GM12878 (cell line): ENCODE measurements at regions not wholly inside any gene's neighbourhood (a gene's known extent, or its start where the extent isn't known, plus 50 kb on each side); places are given as distances from the start of the nearest gene placed in this dataset.

Source experiments
- ATAC-seq: fragments of 200-7000 bp; cut with Tn5 transposase; 3 replicates; pipeline ENCODE4 v1.9.1; 2020; ENCODE audit warnings: mild to moderate bottlenecking, moderate library complexity
- BruUV-seq: library from RNA; stranded (reverse); fragments of 400-500 nt; replicated peaks from 2 replicates; lab custom pipeline; 2021; lab: Mats Ljungman, UMichigan
- CTCF ChIA-PET: fragments of 300-600 bp; sonication (Branson Sonifier 250); formaldehyde crosslinking; extraction: SDS; loops from one replicate; lab custom pipeline; 2021; ENCODE audit warnings: inconsistent platforms; lab: Yijun Ruan, JAX
- POLR2A ChIA-PET: fragments of 350-600 bp; formaldehyde crosslinking; extraction: SDS; loops from one replicate; lab custom pipeline; 2021; ENCODE audit warnings: inconsistent platforms; lab: Charles Lee
- RAD21 ChIA-PET: fragments of 300-600 bp; sonication (Branson Sonifier 250); formaldehyde crosslinking; loops from one replicate; lab custom pipeline; 2023; ENCODE audit warnings: antibody characterized with exemption; ENCODE audit not compliant: unreplicated experiment; lab: Charles Lee
- SMC1A ChIA-PET: fragments of 300-600 bp; sonication (Branson Sonifier 250); formaldehyde crosslinking; loops from one replicate; lab custom pipeline; 2023; ENCODE audit not compliant: unreplicated experiment, uncharacterized antibody; lab: Charles Lee
- DNase-seq: peaks from one replicate; pipeline ENCODE4 v3.0.0-alpha.2; 2011; ENCODE audit warnings: low read depth, low spot score
- FAIRE-seq: peaks from 3 replicates; lab custom pipeline; 2011; peaks lifted over from hg19 to GRCh38; lab: Jason Lieb, UNC
- H2AFZ ChIP-seq: 2 replicates; pipeline ENCODE4 v1.6.0; 2011; ENCODE audit warnings: low read depth, low read length, control low read depth; ENCODE audit not compliant: control insufficient read depth
- H3K27ac ChIP-seq: 2 replicates; pipeline ENCODE4 v1.5.1; 2011; ENCODE audit warnings: control low read depth; ENCODE audit not compliant: control insufficient read depth, insufficient read depth
- H3K27me3 ChIP-seq, 2 experiments: replicated peaks in 1 of 2; 2 replicates each; pipeline versions ENCODE4 v1.6.0 to v1.6.1; 2011; ENCODE audit warnings: low read length in 1 of 2; ENCODE audit not compliant: control insufficient read depth in 2 of 2, insufficient read depth in 2 of 2
- H3K36me3 ChIP-seq, 2 experiments: 2 replicates each; pipeline ENCODE4 v1.5.1; 2011; ENCODE audit warnings: low read length in 1 of 2; ENCODE audit not compliant: control insufficient read depth in 2 of 2, insufficient read depth in 2 of 2
- H3K4me1 ChIP-seq: 2 replicates; pipeline ENCODE4 v1.6.1; 2011; ENCODE audit warnings: mild to moderate bottlenecking, low read length, moderate library complexity, mixed read lengths; ENCODE audit not compliant: control insufficient read depth, insufficient read depth
- H3K4me2 ChIP-seq: 2 replicates; pipeline ENCODE4 v1.6.0; 2011; ENCODE audit warnings: control low read depth; ENCODE audit not compliant: control insufficient read depth, insufficient read depth
- H3K4me3 ChIP-seq: fragments of 200-600 bp; sonication (generic); 2 replicates; pipeline ENCODE4 v1.5.1; 2016
- H3K79me2 ChIP-seq: 2 replicates; pipeline ENCODE4 v1.6.0; 2011; ENCODE audit warnings: low read length; ENCODE audit not compliant: control insufficient read depth, insufficient read depth
- H3K9ac ChIP-seq: 2 replicates; pipeline ENCODE4 v1.8.0; 2011; ENCODE audit warnings: low read length, control low read depth, mixed read lengths; ENCODE audit not compliant: control insufficient read depth, insufficient read depth
- H3K9me3 ChIP-seq: replicated peaks from 3 replicates; pipeline ENCODE4 v1.5.1; 2011; ENCODE audit warnings: mild to moderate bottlenecking, low read length; ENCODE audit not compliant: control insufficient read depth, insufficient read depth
- H4K20me1 ChIP-seq: 2 replicates; pipeline ENCODE4 v1.6.0; 2011; ENCODE audit not compliant: control insufficient read depth, insufficient read depth
- BMI1 ChIP-seq: fragments of 450-650 bp; IDR thresholded peaks from 2 replicates; pipeline ENCODE4 v1.6.1; 2016; ENCODE audit warnings: mild to moderate bottlenecking, moderate library complexity, borderline replicate concordance
- MEF2A ChIP-seq: IDR thresholded peaks from 2 replicates; pipeline ENCODE4 v1.6.1; 2011; ENCODE audit warnings: low read depth, mild to moderate bottlenecking, low read length, moderate library complexity; ENCODE audit not compliant: insufficient read depth
- MYB ChIP-seq: fragments of 150-350 bp; IDR thresholded peaks from 2 replicates; pipeline ENCODE4 v1.6.1; 2014; ENCODE audit warnings: mild to moderate bottlenecking, low read depth, low read length, borderline replicate concordance
- NR2C2 ChIP-seq: IDR thresholded peaks from 2 replicates; pipeline ENCODE4 v1.6.1; 2011; ENCODE audit warnings: borderline replicate concordance, low read depth; ENCODE audit not compliant: control insufficient read depth, insufficient read length
- RAD21 ChIP-seq: IDR thresholded peaks from 2 replicates; pipeline ENCODE4 v1.6.1; 2011; ENCODE audit warnings: mild to moderate bottlenecking, low read depth, low read length, moderate library complexity; ENCODE audit not compliant: insufficient read depth
- SKIL ChIP-seq: fragments of 450-650 bp; IDR thresholded peaks from 2 replicates; pipeline ENCODE4 v1.6.1; 2017; ENCODE audit warnings: mild to moderate bottlenecking, low read depth, inconsistent platforms; ENCODE audit not compliant: poor library complexity, severe bottlenecking
- SMAD5 ChIP-seq: IDR thresholded peaks from 2 replicates; pipeline ENCODE4 v1.6.1; 2016; ENCODE audit warnings: antibody characterized with exemption, low read depth
- SRF ChIP-seq, 2 experiments: IDR thresholded peaks; 2 replicates each; pipeline ENCODE4 v1.6.1; 2011; ENCODE audit warnings: low read depth in 2 of 2, low read length in 2 of 2, mild to moderate bottlenecking in 1 of 2, moderate library complexity in 1 of 2
- TAF1 ChIP-seq: IDR thresholded peaks from 2 replicates; pipeline ENCODE4 v1.6.1; 2011; ENCODE audit warnings: mild to moderate bottlenecking, low read depth, low read length, borderline replicate concordance
- ZBTB11 ChIP-seq: fragments of 450-650 bp; formaldehyde crosslinking; IDR thresholded peaks from 2 replicates; pipeline ENCODE4 v1.5.0; 2022; ENCODE audit warnings: mild to moderate bottlenecking, missing genetic modification characterization
- WGBS: methylation state at CpG from one replicate; pipeline ENCODE4 v1.1.6; 2016; ENCODE audit warnings: low lambda C conversion rate; ENCODE audit not compliant: insufficient replicate concordance, insufficient coverage; ENCODE audit errors: missing lambda C conversion rate; 5-methylcytosine and 5-hydroxymethylcytosine counted together
- in situ Hi-C: fragments of 300-500 bp; cut with MboI; formaldehyde crosslinking; loops from 9 replicates; pipeline ENCODE4 v1.14.3; 2018; ENCODE audit warnings: mixed read lengths
- intact Hi-C: fragments of 100-400 bp; cut with micrococcal nuclease; formaldehyde crosslinking; loops from one replicate; pipeline ENCODE4 v1.14.2; 2022; ENCODE audit not compliant: unreplicated experiment
- TF ChIP-seq, protein P1 (sequence below): IDR thresholded peaks from 2 replicates; pipeline ENCODE4 v1.6.1; 2012; ENCODE audit warnings: low read depth, low read length, improper control_type of control experiment

- TF ChIP-seq TAF1: no peak
Measured at GRCh38 chr5:175070283-175070682, 345.9 kb downstream of the MSX2 start (continued).

- no peaks in the 10 kb centered on the region for H3K79me2 ChIP-seq
- in situ Hi-C loops: no loop called here
- FAIRE-seq: no peak
- intact Hi-C loops: no loop called here
- WGBS: 0% methylated on average over 2 of the region's 2 CpGs
- CTCF ChIA-PET: interaction anchor here (0.6 kb wide), 1 partner anchor 192 kb away, joined by 3 read pairs; no protein-coding TSS in a partner anchor
- H3K9me3 ChIP-seq: no peaks in the 10 kb centered on the region
- no peak for DNase-seq
- RAD21 ChIA-PET: no interaction called here
- POLR2A ChIA-PET: no interaction called here
- no peak overlapping the region; the same call in 1 of the 2 replicates for H3K4me3 ChIP-seq
- H4K20me1 ChIP-seq: no peaks in the 10 kb centered on the region
- H3K4me1 ChIP-seq: no peaks in the 10 kb centered on the region; the same call in 1 of the 2 replicates
- no peaks in the 10 kb centered on the region for H3K36me3 ChIP-seq
- no peak overlapping the region for H3K9ac ChIP-seq
- no peak for TF ChIP-seq TAF1
- TF ChIP-seq, protein P1, sequence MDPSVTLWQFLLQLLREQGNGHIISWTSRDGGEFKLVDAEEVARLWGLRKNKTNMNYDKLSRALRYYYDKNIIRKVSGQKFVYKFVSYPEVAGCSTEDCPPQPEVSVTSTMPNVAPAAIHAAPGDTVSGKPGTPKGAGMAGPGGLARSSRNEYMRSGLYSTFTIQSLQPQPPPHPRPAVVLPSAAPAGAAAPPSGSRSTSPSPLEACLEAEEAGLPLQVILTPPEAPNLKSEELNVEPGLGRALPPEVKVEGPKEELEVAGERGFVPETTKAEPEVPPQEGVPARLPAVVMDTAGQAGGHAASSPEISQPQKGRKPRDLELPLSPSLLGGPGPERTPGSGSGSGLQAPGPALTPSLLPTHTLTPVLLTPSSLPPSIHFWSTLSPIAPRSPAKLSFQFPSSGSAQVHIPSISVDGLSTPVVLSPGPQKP: no peak
- TF ChIP-seq SRF (IDR thresholded peaks at IDR 0.05; ENCODE audit: low read depth in 2 of 2, low read length in 2 of 2): no peak
- TF ChIP-seq NR2C2: no peak
- TF ChIP-seq SKIL: no peak
- no peak for TF ChIP-seq MYB
- no peak for TF ChIP-seq RAD21
- TF ChIP-seq MEF2A: no peak
- no peak for TF ChIP-seq SMAD5
- TF ChIP-seq BMI1: no peak
- no peak for TF ChIP-seq ZBTB11 (CRISPR knock-in tag)
- no peak overlapping the region for H3K27ac ChIP-seq
- H3K27me3 ChIP-seq: no peaks in the 10 kb centered on the region; a peak in 2 of 4 replicates
- SMC1A ChIA-PET: no interaction called here
- peak overlapping the region; percentile 13; the same call in 1 of the 2 replicates for H3K4me2 ChIP-seq
- no peak for ATAC-seq
- no TSS peak for BruUV-seq
- no peak overlapping the region for H2AFZ ChIP-seq
Measured at GRCh38 chr5:175060257-175060656, 335.9 kb downstream of the MSX2 start.
